Type B pancreatic cell (in vitro differentiated cells): ENCODE measurements at regions not wholly inside any gene's neighbourhood (a gene's known extent, or its start where the extent isn't known, plus 50 kb on each side); places are given as distances from the start of the nearest gene placed in this dataset.

Experiments used
- DNase-seq: peaks from one replicate; pipeline ENCODE4 v3.0.0; 2021; ENCODE audit warnings: mixed read lengths; ENCODE audit not compliant: unreplicated experiment; ENCODE audit errors: extremely low spot score
- H3K27ac Mint-ChIP-seq: 2 replicates; pipeline ENCODE4 v1.8.0; 2021; ENCODE audit warnings: mild to moderate bottlenecking, mixed read lengths
- H3K27me3 Mint-ChIP-seq: 2 replicates; pipeline ENCODE4 v1.8.0; 2021; ENCODE audit warnings: mixed read lengths
- H3K36me3 Mint-ChIP-seq: 2 replicates; pipeline ENCODE4 v1.8.0; 2021; ENCODE audit warnings: mixed read lengths
- H3K4me1 Mint-ChIP-seq: one replicate; pipeline ENCODE4 v1.8.0; 2021; ENCODE audit warnings: mixed read lengths; ENCODE audit not compliant: unreplicated experiment
- H3K4me3 Mint-ChIP-seq: 2 replicates; pipeline ENCODE4 v1.8.0; 2021; ENCODE audit warnings: mild to moderate bottlenecking, mixed read lengths
- H3K9me3 Mint-ChIP-seq: 2 replicates; pipeline ENCODE4 v1.8.0; 2021; ENCODE audit warnings: mixed read lengths
- CTCF ChIP-seq: fragments of 200-600 bp; sonication (generic); conservative IDR thresholded peaks from 2 replicates; pipeline ENCODE4 v1.5.0; 2021; ENCODE audit warnings: antibody characterized with exemption, mild to moderate bottlenecking

- Mint-ChIP-seq H3K36me3 (peaks cover 8% of the 10 kb centered on the region), H3K4me3 (no peak overlapping the region), H3K27me3 (peaks cover 68% of the 10 kb centered on the region), H3K27ac (no peak overlapping the region), H3K4me1 (no peaks in the 10 kb centered on the region), H3K9me3 (peaks cover 4% of the 10 kb centered on the region)
- no peak for TF ChIP-seq CTCF
- DNase-seq: no peak
Measured at GRCh38 chr14:97036086-97036852, 239.1 kb downstream of the VRK1 start.

GRCh38 chr14:97039717-97040363, 242.7 kb downstream of the VRK1 start:
- Mint-ChIP-seq H3K36me3 (no peaks in the 10 kb centered on the region), H3K4me3 (no peak overlapping the region), H3K4me1 (no peaks in the 10 kb centered on the region), H3K27ac (no peak overlapping the region), H3K9me3 (peaks cover 4% of the 10 kb centered on the region), H3K27me3 (peaks cover 36% of the 10 kb centered on the region)
- DNase-seq: no peak
- TF ChIP-seq CTCF: no peak

GRCh38 chr14:97046967-97047366, 249.8 kb downstream of the VRK1 start:
- no peaks in the 10 kb centered on the region for H3K9me3 Mint-ChIP-seq
- H3K27ac Mint-ChIP-seq: no peak overlapping the region
- no peaks in the 10 kb centered on the region for H3K4me1 Mint-ChIP-seq
- no peak for DNase-seq
- H3K4me3 Mint-ChIP-seq: no peak overlapping the region
- no peak for TF ChIP-seq CTCF
- peaks cover 2% of the 10 kb centered on the region for H3K27me3 Mint-ChIP-seq
- H3K36me3 Mint-ChIP-seq: no peaks in the 10 kb centered on the region

GRCh38 chr14:97052001-97052400, 254.8 kb downstream of the VRK1 start:
- Mint-ChIP-seq H3K4me3 (no peak overlapping the region), H3K27me3 (peaks cover 14% of the 10 kb centered on the region), H3K36me3 (no peaks in the 10 kb centered on the region), H3K4me1 (peaks cover 11% of the 10 kb centered on the region), H3K27ac (no peak overlapping the region), H3K9me3 (no peaks in the 10 kb centered on the region)
- no peak for DNase-seq
- TF ChIP-seq CTCF: no peak

GRCh38 chr14:97053941-97054340, 256.8 kb downstream of the VRK1 start:
- TF ChIP-seq CTCF: no peak
- Mint-ChIP-seq H3K9me3 (no peaks in the 10 kb centered on the region), H3K4me3 (no peak overlapping the region), H3K27ac (no peak overlapping the region), H3K4me1 (peaks cover 15% of the 10 kb centered on the region), H3K36me3 (no peaks in the 10 kb centered on the region), H3K27me3 (peaks cover 24% of the 10 kb centered on the region)
- DNase-seq: no peak
